Epithelial cell of prostate (primary cell): ENCODE measurements at regions not wholly inside any gene's neighbourhood (a gene's known extent, or its start where the extent isn't known, plus 50 kb on each side); places are given as distances from the start of the nearest gene placed in this dataset.
"Not testable (repeated sequence)": the region's sequence is repeated elsewhere in the genome, so short reads cannot be mapped to it uniquely, and the experiment has no call there.

ENCODE experiments used
- DNase-seq: peaks from one replicate; pipeline ENCODE4 v3.0.0-alpha.2; 2011; ENCODE audit warnings: low read depth, low spot score
- H3K27ac ChIP-seq: fragments of 450-650 bp; 2 replicates; pipeline ENCODE4 v1.5.1; 2017; ENCODE audit warnings: mild to moderate bottlenecking

DNA sequence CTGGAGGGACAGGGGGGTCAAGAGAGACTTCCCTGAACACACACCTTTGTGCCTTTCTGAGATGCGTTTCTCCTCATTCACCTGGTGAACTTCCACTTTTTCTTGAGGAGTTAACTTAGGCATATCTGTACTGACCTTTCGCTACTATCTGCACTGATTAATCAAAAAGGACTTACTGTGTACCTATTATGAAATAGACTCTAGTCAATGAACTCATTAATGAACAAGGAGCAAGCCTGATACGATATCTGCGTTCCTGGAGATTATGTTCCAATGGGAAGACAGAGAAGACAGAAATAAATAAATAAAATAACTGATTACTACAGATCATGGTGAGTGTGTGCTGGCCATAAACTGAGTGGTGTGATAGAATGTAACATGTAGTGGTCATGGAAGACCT is 157.2 kb upstream of the TBL1XR1 start:
- H3K27ac ChIP-seq, result no peak overlapping the region
- DNase-seq, result no peak

DNA sequence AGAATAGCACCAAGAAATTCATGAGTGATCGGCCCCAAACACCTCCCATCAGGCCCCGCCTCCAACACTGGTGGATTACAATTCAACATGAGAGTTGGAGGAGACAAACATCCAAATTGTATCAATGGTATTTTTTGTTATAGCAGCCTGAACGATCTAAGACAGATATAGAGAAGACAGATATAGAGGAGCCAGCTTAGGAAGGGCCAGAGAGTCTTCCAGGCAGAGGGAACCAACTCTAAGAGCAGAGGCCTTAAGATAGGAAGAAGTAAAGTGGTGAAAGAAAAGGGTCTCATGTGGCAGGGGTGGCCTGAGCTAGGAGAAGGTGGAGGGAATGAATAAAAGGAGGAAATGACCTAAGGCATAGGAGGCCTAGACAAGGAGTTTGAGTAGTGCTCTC is 158.8 kb upstream of the TBL1XR1 start:
- no peak for DNase-seq
- peak overlapping the region; percentile 98 for H3K27ac ChIP-seq

DNA sequence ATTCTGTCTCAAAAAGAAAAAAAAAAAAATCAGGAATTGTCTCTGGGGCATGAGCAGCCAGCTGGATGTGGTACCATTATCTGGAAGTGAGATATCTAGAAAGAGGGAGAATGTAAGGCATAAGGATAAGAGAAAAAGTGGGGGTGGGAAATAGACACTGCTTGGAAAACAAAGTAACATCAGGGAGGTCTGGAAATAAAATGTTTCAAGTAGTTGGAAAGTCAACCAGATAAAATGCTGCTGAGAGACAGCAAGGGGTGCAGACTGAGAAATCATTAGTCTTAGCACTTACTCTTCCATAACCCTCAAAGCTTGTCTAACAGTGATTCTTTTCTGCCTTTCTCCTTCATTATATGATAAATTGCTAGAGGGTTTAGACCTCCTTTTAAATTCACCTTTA is 159.7 kb upstream of the TBL1XR1 start:
- peak overlapping the region; percentile 98 for H3K27ac ChIP-seq
- DNase-seq, result no peak

DNA sequence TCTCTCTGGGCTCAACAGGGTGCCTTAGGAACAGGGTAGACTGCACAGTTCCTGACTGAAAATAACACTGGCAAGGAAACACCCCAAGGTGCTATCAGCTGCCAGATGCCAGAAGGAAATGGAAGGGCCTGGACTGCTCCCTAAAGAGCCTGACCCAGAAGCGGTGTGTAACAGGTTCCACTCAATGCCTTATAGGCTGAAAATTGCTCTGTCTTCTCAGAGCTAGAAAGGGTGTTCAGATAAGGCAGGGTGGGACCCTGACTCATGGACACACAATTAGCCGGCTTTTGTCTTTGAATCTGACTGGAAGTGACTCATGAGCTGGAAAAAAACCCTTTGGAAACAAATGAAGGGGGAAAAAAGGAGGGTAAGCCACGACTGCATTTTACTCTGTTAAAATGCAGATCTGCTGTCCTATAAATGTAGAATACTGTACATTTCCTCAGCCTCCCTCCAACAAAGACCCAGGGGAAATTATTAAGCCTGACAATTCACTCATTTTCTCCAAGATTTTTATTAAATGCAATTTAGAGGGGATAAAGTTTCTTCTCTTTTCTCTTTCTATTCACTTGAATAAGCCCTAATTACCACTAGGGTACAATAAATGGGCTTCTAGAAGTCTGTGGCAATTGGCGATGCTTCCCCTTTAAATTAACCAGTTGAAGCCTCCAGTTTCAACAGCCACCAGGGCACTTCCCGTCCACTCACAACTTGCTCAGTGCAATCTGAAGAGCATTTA is 160.2 kb upstream of the TBL1XR1 start:
- peak; percentile 80 for DNase-seq
- peak overlapping the region; percentile 98 for H3K27ac ChIP-seq

DNA sequence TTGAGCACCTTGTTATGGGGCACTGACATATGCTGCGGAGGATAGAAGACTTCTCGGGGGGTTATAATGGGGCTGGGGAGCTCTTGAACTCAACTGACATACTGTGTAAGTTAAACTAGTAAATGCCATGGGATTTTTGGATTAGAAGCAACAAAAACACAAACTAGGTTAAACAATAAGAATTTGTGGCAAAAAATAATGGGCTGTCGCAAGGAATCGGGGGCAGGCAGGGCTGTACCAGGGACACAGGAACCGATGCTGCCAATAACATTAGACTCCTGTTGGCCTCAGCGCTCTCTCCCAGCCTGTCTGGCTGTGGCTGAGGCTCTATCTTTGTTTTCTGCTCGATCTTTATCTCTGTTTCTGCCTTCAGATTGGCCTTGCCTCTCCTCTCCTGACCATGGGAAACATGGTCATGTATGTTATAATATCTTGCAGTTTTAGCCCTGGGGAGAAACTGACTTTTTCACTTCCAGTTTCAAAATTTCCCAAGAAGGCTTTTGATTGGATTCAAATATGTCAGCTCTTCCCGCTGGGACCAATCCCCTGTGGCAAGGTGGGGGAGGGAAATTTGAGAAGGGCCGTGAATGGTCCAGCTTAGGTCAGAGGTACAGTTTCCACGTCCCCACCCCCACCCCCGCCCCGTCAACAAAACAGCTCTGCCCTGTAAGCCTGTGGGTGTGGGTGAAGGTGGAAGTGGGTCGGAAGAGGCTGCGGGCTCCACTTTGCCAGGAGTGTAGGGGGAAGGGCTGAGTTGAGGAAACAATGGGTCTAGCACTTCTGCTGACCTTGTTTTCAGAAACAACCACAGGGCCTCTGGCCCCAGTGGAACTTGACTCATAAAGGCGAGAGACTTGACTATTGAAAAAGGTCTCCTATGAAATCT is 161.1 kb upstream of the TBL1XR1 start:
- peak overlapping the region; percentile 98 for H3K27ac ChIP-seq
- DNase-seq, result no peak

DNA sequence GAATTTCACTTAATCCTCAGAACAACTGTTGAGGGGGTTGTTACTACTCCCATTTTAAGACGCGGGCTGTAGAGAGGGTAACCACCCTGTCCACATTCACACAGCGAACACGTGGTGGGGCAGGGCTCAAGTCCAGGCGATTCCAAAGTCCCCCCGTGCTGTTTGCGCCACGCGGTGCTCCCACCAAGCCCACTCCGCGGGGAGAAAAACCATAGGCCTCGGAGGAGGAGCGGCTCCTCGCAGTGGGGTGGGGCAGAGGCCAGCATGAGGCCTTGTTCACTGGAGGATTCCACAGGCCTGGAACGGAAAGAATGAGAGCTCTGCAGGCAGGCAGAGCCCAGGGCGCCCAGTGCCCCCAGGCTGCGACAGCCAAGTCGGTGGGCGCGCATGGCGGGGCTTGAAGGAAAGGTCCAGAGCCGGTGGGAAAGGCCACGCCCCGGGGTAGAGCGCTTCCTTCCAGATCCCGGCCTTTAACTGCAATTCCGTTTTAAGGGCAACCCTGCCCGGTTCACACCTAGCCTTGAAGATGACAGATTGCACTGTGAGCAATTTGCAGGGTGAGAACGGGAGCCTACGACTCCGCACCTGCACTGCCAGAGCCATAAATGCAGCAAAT is 161.8 kb upstream of the TBL1XR1 start:
- H3K27ac ChIP-seq, result peak overlapping the region; percentile 98
- DNase-seq, result no peak

DNA sequence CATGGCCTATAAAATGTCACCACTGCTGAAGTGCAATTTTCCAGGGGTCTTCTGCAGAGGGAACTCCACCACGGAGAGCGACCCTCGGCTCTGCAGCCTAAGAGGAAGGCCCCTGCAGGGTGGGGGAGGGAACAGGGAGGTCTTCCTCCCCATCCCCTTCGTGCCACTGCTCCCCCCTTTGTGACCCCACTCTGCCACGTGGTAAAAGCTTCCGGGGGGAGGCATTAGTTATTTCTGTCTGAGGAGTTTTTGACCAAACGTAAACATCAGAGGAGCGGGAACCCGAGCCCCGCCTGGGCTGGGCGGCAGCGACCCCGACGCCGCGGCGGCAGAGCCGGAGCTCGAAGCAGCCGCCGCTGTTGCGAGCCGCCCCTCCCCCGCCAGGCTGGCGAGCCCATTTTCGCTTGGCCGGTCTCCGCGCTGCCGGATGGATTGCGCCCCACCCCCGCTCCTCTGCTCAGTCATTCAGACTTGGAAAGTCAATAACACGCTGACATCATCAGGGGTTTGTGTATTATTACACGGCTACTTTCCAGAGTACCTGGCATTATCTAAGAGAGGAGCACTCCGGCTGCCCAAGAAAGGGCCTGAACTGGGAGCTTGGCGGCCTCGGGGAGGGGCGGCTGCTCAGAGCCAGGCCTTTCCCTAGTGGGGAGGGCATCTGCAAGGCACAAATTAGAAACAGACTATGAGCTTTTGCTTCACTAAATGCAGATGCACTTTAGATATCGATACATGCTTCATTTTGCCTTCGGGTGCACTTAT is 162.5 kb upstream of the TBL1XR1 start:
- peak overlapping the region; percentile 98 for H3K27ac ChIP-seq
- DNase-seq, result peak; percentile 95

DNA sequence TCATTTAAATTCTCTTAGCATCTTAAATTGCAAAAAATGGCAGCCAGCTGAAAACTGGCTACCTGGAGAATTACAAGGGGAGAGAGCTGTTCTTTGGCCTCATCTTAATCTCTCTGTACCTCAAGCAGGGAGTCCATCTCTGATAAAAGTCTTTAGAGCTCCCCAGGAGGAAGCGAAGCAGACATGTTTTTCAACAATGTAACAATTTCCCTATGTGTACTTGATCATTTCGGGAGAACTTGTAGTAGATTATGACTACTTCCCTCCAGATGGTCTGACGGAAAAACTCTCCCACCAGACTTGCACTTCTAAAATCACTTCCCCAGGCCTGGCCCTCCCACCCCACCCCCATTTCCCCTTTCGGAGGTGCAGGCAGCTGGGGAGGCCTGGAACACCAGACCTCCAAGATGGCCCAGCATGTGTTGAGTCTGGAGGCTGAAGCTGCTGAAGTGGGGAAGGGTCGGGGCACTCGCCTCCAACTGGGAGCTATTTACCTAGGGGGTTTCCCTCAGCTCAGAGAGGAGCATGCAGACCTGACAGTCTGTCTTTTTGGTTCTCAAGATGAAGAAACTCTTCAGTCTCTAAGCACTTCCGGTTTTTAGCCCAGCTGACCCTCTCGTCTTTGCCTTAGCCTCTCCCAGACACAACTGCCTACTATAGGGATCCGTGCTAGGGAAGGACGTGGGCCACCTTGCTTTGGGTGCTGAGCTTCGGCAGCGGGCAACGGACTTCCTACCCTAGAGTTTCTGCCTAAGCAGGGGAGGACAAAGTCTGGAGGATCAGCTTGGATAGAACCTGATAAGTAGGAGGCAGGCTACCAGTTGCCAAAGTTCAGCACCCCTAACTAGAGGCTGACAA is 164.0 kb upstream of the TBL1XR1 start:
- peak overlapping the region; percentile 98 for H3K27ac ChIP-seq
- DNase-seq, result no peak

DNA sequence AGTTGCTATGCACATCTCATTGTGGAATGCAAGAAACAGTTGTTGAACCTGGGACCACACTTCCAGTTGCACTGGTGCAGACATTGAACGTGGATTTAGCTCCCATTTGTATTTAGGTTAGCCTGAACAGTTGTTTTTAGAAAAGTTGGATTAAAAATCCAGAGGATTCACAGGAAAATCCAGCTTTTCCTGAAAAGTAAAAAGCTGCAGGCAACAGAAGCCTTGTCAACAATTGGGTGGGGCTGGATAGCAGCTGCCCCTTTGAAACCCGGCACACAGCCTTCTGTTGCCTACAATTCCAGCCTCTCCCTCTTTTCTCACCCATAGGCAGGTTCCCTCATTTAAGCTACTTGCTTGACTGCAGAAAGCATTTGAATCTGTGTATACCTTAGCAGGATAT is 165.3 kb upstream of the TBL1XR1 start:
- DNase-seq, result no peak
- H3K27ac ChIP-seq, result no peak overlapping the region

DNA sequence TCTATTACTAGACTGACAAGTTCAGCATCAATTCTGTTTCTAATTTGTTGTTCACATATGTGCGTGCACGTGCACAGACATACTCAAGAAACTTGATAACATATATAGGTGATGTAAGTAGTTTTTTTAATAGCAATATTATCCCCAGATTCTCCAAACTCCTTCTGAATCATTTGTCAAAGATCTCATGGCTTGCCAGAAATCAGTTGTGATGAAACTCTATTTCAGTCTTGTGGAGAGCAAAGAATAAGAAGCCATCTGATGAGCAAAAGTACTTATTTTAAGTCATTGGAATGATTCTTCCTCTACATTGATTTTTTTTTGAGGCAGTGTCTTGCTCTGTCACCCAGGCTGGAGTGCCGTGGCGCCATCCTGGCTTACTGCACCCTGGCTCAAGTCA is 167.0 kb upstream of the TBL1XR1 start:
- H3K27ac ChIP-seq, result no peak overlapping the region
- no peak for DNase-seq

DNA sequence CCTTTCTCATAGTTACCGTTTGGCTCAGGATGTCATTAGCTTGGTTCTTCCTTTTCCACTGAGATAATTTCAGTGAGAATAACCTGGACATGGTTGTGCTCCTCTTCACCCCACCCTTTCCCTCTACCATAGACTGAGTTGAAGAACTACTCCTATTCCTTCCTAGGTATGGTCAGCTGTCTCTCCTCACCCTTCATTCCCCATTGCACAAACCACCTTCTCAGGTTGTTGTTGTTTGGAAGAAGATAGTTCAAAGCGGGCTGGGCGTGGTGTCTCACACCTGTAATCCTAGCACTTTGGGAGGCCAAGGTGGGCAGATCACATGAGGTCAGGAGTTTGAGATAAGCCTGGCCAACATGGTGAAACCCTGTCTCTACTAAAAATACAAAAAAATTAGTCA is 168.0 kb upstream of the TBL1XR1 start:
- not testable (repeated sequence) for H3K27ac ChIP-seq, DNase-seq

DNA sequence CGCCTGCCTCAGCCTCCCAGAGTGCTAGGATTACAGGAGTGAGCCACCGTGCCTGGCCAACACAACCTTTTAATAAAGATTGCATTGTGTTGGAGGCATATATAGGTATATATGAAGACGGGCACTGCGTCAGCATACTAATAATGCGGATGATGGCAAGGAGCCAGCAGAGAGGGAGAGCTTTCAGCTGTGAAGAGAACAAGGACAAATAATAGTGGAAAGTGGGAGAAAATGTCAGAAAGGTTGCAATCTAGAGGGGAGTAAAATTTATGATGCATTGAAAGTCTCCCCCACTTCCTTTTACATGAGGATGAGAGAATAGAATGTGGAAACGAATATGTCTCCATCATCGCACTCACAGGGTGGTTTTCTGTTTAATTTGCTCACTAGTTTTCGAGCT is 170.5 kb upstream of the TBL1XR1 start:
- no peak overlapping the region for H3K27ac ChIP-seq
- DNase-seq, result no peak

DNA sequence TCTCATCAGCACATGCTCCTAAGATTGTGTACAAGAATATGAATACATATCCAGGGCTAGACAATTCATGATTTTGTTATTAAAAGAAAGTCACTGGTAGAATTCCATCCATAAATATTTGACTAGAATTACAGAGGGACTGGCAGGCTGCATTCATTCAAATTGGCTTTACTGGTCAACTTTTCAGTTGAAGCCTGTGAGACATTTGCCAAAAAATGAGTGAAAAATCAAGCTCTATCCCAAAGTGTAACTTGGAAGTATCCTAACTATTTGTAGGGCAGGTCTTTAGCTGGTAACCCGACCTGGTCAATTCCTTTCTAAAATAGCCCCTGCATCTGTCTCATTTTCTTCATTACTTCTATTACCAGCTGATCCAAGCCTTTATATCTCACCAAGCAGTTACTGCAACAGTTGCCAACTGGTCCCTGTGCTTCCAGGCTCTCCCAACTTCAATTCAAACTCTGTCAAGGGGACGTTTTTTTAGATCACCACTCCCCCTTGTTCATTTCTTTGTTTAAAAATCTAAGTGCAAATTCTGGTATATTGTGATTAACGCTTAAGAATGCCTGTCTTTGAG is 173.1 kb upstream of the TBL1XR1 start:
- no peak for DNase-seq
- no peak overlapping the region for H3K27ac ChIP-seq

DNA sequence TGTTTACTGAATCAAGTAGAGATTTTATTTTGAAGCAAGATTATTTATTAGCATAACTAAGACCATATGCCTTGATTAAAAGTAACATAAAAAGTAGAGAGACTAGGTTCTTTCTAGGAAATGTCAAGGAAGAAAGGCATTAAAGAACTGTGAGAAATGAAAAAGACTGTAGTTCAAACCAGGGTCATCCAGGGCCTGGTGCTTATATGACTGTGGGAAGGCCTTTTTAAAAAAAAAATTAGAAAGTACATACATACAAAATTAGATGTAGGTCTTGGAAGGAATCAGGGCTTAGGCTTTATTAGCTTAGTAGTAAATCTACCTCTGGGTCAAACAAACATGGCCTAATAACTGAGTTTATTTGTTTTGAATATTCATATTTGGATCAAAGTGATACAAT is 173.9 kb upstream of the TBL1XR1 start:
- DNase-seq, result no peak
- no peak overlapping the region for H3K27ac ChIP-seq

DNA sequence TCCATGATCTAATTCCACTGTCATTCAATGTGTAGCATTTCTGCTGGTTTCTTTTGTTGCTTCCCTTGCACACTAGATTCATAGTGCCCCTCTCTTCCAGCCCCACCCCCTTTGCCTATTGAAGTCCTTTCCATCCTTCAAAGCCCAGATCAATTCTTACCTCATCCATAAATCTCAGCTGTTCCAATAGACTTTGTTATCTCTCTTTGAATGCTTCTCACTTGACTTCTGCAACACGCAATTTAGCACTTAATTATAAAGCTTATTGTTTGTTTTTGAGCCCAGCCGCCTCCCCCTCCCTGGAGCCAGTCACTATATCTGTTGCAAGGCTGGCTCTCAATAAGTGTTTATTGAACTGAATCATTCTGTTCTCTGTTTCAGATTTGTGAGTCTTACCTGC is 174.6 kb upstream of the TBL1XR1 start:
- no peak overlapping the region for H3K27ac ChIP-seq
- DNase-seq, result no peak

DNA sequence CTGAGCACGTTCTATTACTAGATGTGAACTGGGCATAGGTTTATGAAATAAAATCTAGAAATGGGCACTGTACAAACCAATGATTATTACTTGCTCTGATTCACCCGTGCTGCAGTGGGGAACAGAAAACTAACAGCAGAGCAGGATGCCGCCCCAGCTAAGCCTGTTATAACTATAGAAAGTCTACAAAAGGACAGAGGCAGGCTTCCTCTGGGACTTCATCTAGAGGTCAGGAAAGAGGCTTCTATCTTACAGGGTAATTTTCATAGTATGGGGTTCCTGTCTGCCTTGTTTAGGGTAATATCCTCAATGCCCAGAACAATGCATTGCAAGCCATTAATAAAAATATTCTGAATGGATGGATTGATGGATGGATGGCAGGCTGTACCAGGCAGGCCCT is 177.0 kb upstream of the TBL1XR1 start:
- DNase-seq, result no peak
- H3K27ac ChIP-seq, result no peak overlapping the region

DNA sequence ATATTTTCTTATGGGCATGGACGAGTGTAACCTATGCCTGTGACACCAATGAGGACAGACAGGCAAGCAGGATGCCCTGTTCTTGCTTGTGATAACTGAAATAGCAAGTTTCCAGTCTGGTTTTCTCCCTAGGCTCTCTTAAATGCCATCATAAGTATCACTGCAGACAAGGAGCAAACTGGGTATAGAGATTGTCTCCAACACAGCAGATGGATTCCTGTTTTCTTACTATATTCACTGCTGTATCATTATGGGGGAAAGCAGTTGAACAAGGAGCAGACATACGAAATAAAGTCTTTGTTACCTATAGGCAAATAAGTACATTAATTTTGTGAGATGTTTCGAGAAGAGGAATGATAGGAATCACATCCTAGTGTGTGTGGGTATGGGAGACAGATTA is 178.0 kb upstream of the TBL1XR1 start:
- no peak for DNase-seq
- H3K27ac ChIP-seq, result no peak overlapping the region

DNA sequence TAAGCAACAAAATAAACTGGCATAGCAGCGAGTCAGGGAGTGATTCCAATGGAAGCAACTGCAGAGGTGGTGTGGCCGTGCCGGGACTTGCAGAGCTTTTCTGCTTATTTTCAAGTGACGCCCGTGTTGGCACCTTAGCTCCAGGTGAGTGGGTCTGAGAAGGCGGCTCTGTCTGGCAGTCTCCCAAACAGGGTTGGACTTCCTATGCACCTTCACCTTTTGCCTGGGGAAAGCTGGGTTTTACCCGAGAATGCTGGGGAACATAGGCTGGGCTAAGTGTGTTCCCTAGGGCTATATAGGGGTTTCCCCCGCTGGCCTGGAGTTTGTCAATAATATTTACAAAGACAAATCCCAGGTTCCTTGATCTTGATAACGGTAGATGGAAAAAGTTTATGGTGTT is 179.9 kb upstream of the TBL1XR1 start:
- H3K27ac ChIP-seq, result peak overlapping the region; percentile 28
- peak; percentile 67 for DNase-seq

DNA sequence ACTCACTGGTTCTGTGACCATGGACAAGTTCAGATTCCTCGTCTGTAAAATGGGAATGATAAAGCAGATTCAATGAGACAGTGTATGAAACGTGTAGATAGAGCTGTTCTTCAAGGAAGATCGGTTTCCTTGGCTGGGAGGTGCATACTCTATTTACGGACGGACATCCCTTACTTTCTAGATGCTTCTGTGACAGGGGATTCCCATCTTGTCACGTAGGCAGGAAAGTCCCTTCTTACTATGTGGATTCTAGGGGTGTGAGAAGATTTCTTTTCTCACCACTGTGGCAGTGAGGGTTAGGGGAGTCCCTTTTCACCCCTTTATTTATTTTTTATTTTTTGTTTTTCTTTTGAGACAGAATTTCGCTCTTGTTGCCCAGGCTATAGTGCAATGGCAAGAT is 180.9 kb upstream of the TBL1XR1 start:
- DNase-seq, result no peak
- H3K27ac ChIP-seq, result no peak overlapping the region
